ENCODE measurements at regions not wholly inside any gene's neighbourhood (a gene's known extent, or its start where the extent isn't known, plus 50 kb on each side); places are given as distances from the start of the nearest gene placed in this dataset.
A peak's percentile ranks its signal among the peaks of the same experiment; 100 is the strongest.
"Not testable (repeated sequence)": the region's sequence is repeated elsewhere in the genome, so short reads cannot be mapped to it uniquely, and the experiment has no call there.

GRCh38 chr2:203605302-203605701, 70.2 kb upstream of the RAPH1 start:
- H3K9me3 ChIP-seq (replicated peaks; ENCODE audit: control insufficient read depth, low read depth, low read length), result no peaks in the 10 kb centered on the region
- H3K4me3 ChIP-seq (ENCODE audit: low read length), result no peak overlapping the region
- H3K4me1 ChIP-seq (ENCODE audit: control insufficient read depth, insufficient read depth, low read length), result no peaks in the 10 kb centered on the region
- no peaks in the 10 kb centered on the region for H3K36me3 ChIP-seq (ENCODE audit: control insufficient read depth, insufficient read depth, low read length)
- no CpG with 5 or more reads among the region's 1 CpG for WGBS (ENCODE audit: insufficient coverage)
- DNase-seq, result peak; percentile 21
- H3K27me3 ChIP-seq (ENCODE audit: control insufficient read depth, insufficient read depth, low read length), result no peaks in the 10 kb centered on the region
- no peak overlapping the region for H3K27ac ChIP-seq (ENCODE audit: low read length)

DNA sequence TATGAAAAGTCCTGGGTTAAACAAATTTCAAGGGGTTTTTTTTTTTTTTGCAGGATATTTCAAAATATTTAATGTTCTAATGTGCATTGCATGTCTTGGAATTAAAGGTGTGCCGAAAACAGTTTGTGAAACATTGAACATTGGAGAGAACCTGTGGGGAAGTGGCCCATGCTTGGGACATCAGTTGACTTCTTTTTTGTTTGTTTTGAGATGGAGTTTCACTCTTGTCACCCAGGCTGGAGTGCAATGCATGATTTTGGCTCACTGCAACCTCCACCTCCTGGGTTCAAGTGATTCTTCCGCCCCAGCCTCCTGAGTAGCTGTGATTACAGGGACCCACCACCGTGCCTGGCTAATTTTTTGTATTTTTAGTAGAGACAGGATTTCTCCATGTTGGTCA, 71.0 kb upstream of the RAPH1 start:
- whole genome bisulfite sequencing (ENCODE audit: insufficient coverage), result 90% methylated on average over 2 of the region's 3 CpGs
- no peaks in the 10 kb centered on the region for H3K9me3 ChIP-seq (replicated peaks; ENCODE audit: control insufficient read depth, low read depth, low read length)
- H3K27ac ChIP-seq (ENCODE audit: low read length), result no peak overlapping the region
- no peak for DNase-seq
- no peaks in the 10 kb centered on the region for H3K4me1 ChIP-seq (ENCODE audit: control insufficient read depth, insufficient read depth, low read length)
- no peaks in the 10 kb centered on the region for H3K36me3 ChIP-seq (ENCODE audit: control insufficient read depth, insufficient read depth, low read length)
- no peak overlapping the region for H3K4me3 ChIP-seq (ENCODE audit: low read length)
- H3K27me3 ChIP-seq (ENCODE audit: control insufficient read depth, insufficient read depth, low read length), result no peaks in the 10 kb centered on the region

DNA sequence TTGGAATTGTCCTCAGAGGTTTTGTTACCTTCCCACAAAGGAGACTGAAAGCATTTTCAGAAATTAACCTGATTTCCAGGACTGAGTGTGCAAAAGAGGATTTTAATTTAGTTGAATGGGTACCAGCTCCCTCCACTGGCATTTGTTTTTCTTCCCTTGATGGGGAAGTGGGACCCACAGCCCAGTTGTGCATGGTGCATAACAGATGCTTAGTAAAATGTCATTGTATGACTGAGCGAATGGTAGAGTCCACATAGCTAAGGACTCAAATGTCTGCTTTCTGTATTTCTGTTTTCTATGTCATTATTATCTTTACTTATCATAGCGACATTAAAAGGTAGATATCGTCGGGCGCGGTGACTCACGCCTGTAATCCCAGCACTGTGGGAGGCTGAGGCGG, 75.5 kb upstream of the RAPH1 start:
- H3K4me3 ChIP-seq (ENCODE audit: low read length), result no peak overlapping the region
- no peaks in the 10 kb centered on the region for H3K9me3 ChIP-seq (replicated peaks; ENCODE audit: control insufficient read depth, low read depth, low read length)
- WGBS (ENCODE audit: insufficient coverage), result 96% methylated on average over 5 of the region's 8 CpGs
- no peaks in the 10 kb centered on the region for H3K27me3 ChIP-seq (ENCODE audit: control insufficient read depth, insufficient read depth, low read length)
- H3K27ac ChIP-seq (ENCODE audit: low read length), result no peak overlapping the region
- H3K4me1 ChIP-seq (ENCODE audit: control insufficient read depth, insufficient read depth, low read length), result no peaks in the 10 kb centered on the region
- no peak for DNase-seq
- no peaks in the 10 kb centered on the region for H3K36me3 ChIP-seq (ENCODE audit: control insufficient read depth, insufficient read depth, low read length)

GRCh38 chr2:203612246-203612645, 77.1 kb upstream of the RAPH1 start:
- Histone ChIP-seq H3K9me3 (replicated peaks; ENCODE audit: control insufficient read depth, low read depth, low read length) (no peaks in the 10 kb centered on the region), H3K27me3 (ENCODE audit: control insufficient read depth, insufficient read depth, low read length) (no peaks in the 10 kb centered on the region), H3K36me3 (ENCODE audit: control insufficient read depth, insufficient read depth, low read length) (no peaks in the 10 kb centered on the region), H3K4me1 (ENCODE audit: control insufficient read depth, insufficient read depth, low read length) (no peaks in the 10 kb centered on the region), H3K27ac (ENCODE audit: low read length) (no peak overlapping the region), H3K4me3 (ENCODE audit: low read length) (no peak overlapping the region)
- 80% methylated on average over 1 of the region's 4 CpGs for WGBS (ENCODE audit: insufficient coverage)
- DNase-seq, result no peak

DNA sequence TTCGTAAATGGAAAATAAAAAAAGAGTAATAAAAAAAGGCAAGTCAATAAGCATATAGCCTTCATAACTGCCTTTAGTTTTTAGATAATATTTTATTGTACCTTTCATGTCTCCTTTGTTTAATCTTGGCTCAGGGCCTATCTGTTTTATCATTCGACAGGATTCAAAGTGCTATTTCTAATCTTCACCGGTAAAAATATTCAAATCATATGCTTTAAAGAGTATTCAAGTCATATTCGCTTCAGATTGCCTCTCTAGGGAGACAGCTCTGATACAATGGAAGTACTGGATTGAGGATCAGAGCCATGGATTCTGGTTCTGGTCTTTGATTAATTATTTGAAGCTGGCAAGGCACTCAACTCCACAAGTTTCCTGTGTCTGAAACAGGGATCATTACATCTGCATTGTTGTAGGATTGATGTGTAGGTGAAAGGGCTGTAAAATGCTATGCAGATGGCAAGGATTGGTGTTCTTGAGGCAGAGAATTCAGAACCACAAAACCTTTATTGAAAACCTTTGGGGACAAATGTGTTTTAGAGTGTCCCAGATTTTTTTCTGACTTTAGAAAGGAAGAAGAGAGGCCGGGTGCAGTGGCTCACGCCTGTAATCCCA, 84.3 kb upstream of the RAPH1 start:
- Histone ChIP-seq H3K27me3 (ENCODE audit: control insufficient read depth, insufficient read depth, low read length) (no peaks in the 10 kb centered on the region), H3K36me3 (ENCODE audit: control insufficient read depth, insufficient read depth, low read length) (no peaks in the 10 kb centered on the region), H3K27ac (ENCODE audit: low read length) (no peak overlapping the region), H3K4me1 (ENCODE audit: control insufficient read depth, insufficient read depth, low read length) (no peaks in the 10 kb centered on the region), H3K9me3 (replicated peaks; ENCODE audit: control insufficient read depth, low read depth, low read length) (no peaks in the 10 kb centered on the region), H3K4me3 (ENCODE audit: low read length) (no peak overlapping the region)
- WGBS (ENCODE audit: insufficient coverage), result no CpG with 5 or more reads among the region's 6 CpGs
- DNase-seq, result no peak

DNA sequence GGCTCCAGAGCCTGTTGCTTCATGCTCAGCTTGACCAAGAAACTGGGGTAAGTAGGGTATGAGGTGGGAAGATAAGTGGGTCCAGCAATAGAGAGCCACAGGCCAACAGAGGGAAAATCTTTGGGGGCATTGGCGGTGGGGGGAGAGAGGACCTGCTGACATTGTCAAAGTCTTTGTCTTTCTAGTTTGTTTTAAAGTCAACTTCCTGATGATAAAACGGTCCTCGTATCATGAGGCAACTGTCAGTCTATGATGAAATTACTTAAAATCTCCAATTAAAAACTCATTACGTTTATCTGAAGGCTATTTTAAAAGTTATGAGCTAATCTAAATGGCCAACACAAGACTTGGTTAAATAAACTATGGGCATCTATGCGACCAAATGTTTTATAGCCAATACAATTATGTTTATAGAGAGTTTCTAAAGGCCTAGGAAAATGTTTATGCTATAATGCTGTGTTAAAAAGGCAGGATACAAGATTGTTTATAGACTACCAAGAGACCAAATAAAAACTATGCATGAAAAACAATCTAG, 84.4 kb upstream of the CD28 start:
- Histone ChIP-seq H3K27ac (ENCODE audit: low read length) (no peak overlapping the region), H3K36me3 (ENCODE audit: control insufficient read depth, insufficient read depth, low read length) (no peaks in the 10 kb centered on the region), H3K4me1 (ENCODE audit: control insufficient read depth, insufficient read depth, low read length) (peaks cover 11% of the 10 kb centered on the region), H3K4me3 (ENCODE audit: low read length) (no peak overlapping the region), H3K27me3 (ENCODE audit: control insufficient read depth, insufficient read depth, low read length) (no peaks in the 10 kb centered on the region), H3K9me3 (replicated peaks; ENCODE audit: control insufficient read depth, low read depth, low read length) (no peaks in the 10 kb centered on the region)
- DNase-seq, result no peak
- WGBS (ENCODE audit: insufficient coverage), result no CpG with 5 or more reads among the region's 5 CpGs

DNA sequence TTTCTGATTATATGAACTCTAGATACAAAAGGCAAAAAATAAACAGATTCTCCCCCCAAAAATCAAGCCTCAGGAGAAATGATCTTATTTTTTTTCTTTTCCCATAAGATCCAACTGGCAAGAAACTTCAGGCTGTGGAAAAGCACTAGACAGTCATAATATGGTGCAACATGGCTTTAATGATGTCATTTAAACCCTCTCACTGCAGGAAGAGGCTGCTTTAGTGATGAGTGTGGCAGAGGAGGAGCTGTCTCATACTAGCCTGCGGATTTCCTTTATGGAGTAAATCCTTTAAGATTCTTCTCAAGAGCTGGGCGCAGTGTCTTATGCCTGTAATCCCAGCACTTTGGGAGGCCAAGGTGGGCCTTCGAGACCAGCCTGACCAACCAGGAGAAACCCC, 83.3 kb upstream of the CD28 start:
- Histone ChIP-seq H3K27me3 (ENCODE audit: control insufficient read depth, insufficient read depth, low read length) (no peaks in the 10 kb centered on the region), H3K4me1 (ENCODE audit: control insufficient read depth, insufficient read depth, low read length) (peaks cover 20% of the 10 kb centered on the region), H3K4me3 (ENCODE audit: low read length) (no peak overlapping the region), H3K9me3 (replicated peaks; ENCODE audit: control insufficient read depth, low read depth, low read length) (no peaks in the 10 kb centered on the region), H3K27ac (ENCODE audit: low read length) (no peak overlapping the region), H3K36me3 (ENCODE audit: control insufficient read depth, insufficient read depth, low read length) (no peaks in the 10 kb centered on the region)
- no peak for DNase-seq
- WGBS (ENCODE audit: insufficient coverage), result 94% methylated on average over 2 of the region's 3 CpGs

DNA sequence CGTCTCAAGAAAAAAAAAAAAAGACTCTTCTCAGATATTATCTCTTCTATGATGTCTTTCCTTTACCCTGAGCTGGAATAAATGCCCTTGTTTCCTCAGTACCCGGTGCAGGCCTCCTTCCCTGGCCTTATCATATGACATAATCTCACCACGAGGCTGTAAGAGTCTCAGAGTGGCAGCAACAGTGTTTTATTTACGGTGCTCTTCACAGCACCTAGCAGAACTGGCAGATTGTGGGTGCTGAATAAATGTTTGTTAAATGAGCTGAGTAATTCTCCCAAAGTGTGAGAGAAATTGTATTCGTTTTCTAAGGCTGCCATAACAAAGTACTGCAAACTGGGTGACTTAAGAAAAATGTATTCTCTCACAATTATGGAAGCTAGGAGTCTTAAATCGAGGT, 82.8 kb upstream of the CD28 start:
- 94% methylated on average over 3 of the region's 6 CpGs for WGBS (ENCODE audit: insufficient coverage)
- H3K4me1 ChIP-seq (ENCODE audit: control insufficient read depth, insufficient read depth, low read length), result peaks cover 23% of the 10 kb centered on the region
- no peak overlapping the region for H3K27ac ChIP-seq (ENCODE audit: low read length)
- no peaks in the 10 kb centered on the region for H3K27me3 ChIP-seq (ENCODE audit: control insufficient read depth, insufficient read depth, low read length)
- no peak for DNase-seq
- H3K4me3 ChIP-seq (ENCODE audit: low read length), result no peak overlapping the region
- H3K9me3 ChIP-seq (replicated peaks; ENCODE audit: control insufficient read depth, low read depth, low read length), result no peaks in the 10 kb centered on the region
- no peaks in the 10 kb centered on the region for H3K36me3 ChIP-seq (ENCODE audit: control insufficient read depth, insufficient read depth, low read length)

DNA sequence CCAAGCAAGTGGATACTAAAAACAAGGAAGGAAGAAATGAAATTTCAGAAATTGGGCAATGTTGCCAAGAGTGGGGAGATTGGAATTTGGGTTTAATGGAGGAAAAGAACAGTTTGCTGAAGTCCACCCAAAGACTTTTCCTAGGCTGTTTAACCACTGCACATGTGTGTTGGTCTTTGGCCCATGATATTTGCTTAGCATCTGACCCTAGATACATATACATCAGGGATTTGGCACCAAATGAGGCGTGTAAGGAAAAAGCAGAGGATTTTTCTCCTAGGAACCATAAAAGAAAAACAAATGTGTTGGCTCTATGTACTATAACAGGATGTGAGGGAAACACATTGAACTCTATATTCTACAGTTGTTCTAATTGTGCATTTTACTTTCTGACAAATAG, 80.7 kb upstream of the CD28 start:
- H3K4me1 ChIP-seq (ENCODE audit: control insufficient read depth, insufficient read depth, low read length), result peaks cover 23% of the 10 kb centered on the region
- no peaks in the 10 kb centered on the region for H3K27me3 ChIP-seq (ENCODE audit: control insufficient read depth, insufficient read depth, low read length)
- no peak overlapping the region for H3K4me3 ChIP-seq (ENCODE audit: low read length)
- H3K36me3 ChIP-seq (ENCODE audit: control insufficient read depth, insufficient read depth, low read length), result no peaks in the 10 kb centered on the region
- H3K9me3 ChIP-seq (replicated peaks; ENCODE audit: control insufficient read depth, low read depth, low read length), result no peaks in the 10 kb centered on the region
- peak overlapping the region; percentile 69 for H3K27ac ChIP-seq (ENCODE audit: low read length)
- no CpG with 5 or more reads among the region's 1 CpG for WGBS (ENCODE audit: insufficient coverage)
- DNase-seq, result peak; percentile 95

- not testable (repeated sequence) for H3K4me3 ChIP-seq (ENCODE audit: low read length); H3K9me3 ChIP-seq (replicated peaks; ENCODE audit: control insufficient read depth, low read depth, low read length)
- WGBS (ENCODE audit: insufficient coverage), result no CpG with 5 or more reads among the region's 4 CpGs
Observed at GRCh38 chr2:203626247-203626646, 80.2 kb upstream of the CD28 start.

More at GRCh38 chr2:203626247-203626646, 80.2 kb upstream of the CD28 start:
- H3K36me3 ChIP-seq (ENCODE audit: control insufficient read depth, insufficient read depth, low read length); DNase-seq; H3K27me3 ChIP-seq (ENCODE audit: control insufficient read depth, insufficient read depth, low read length): not testable (repeated sequence)
- Histone ChIP-seq H3K27ac (ENCODE audit: low read length) (peak overlapping the region; percentile 69), H3K4me1 (ENCODE audit: control insufficient read depth, insufficient read depth, low read length) (peaks cover 23% of the 10 kb centered on the region)

Measured in muscle of leg (tissue), 3 donors.